HCT116 (cell line): ENCODE measurements at regions not wholly inside any gene's neighbourhood (a gene's known extent, or its start where the extent isn't known, plus 50 kb on each side); places are given as distances from the start of the nearest gene placed in this dataset.

ENCODE experiments used
- ATAC-seq: fragments of 200-7000 bp; cut with Tn5 transposase; 2 replicates; pipeline ENCODE4 v1.9.1; 2020; ENCODE audit warnings: mild to moderate bottlenecking, moderate library complexity
- BruUV-seq: library from RNA; stranded (reverse); fragments of 400-500 nt; replicated peaks from 2 replicates; lab custom pipeline; 2021; lab: Mats Ljungman, UMichigan
- CTCF ChIA-PET: fragments of 300-600 bp; sonication (Branson Sonifier 250); formaldehyde crosslinking; loops from one replicate; lab custom pipeline; 2021; ENCODE audit warnings: antibody characterized with exemption; lab: Charles Lee
- POLR2A ChIA-PET: fragments of 300-600, 350-600 bp; sonication (Branson Sonifier 250); formaldehyde crosslinking; loops from one replicate; lab custom pipeline; 2021; ENCODE audit warnings: antibody characterized with exemption; lab: Charles Lee
- RAD21 ChIA-PET, 2 experiments: fragments of 300-600 bp; sonication (Branson Sonifier 250); formaldehyde crosslinking; loops; one replicate each; lab custom pipeline; 2023; ENCODE audit warnings: low total read pairs in 2 of 2; ENCODE audit not compliant: uncharacterized antibody in 2 of 2, unreplicated experiment in 2 of 2, low non-redundant PET in 1 of 2; lab: Charles Lee
- DNase-seq: peaks from one replicate; pipeline ENCODE4 v3.0.0-alpha.2; 2010; ENCODE audit warnings: low read depth, low spot score
- H2AFZ ChIP-seq: fragments of 200-600 bp; shearing (Covaris generic), sonication (generic); 2 replicates; pipeline ENCODE4 v1.6.1; 2017; ENCODE audit warnings: low read depth, mixed run types, mixed read lengths, antibody characterized with exemption, low read length; ENCODE audit not compliant: poor library complexity, severe bottlenecking
- H3K27ac ChIP-seq: 2 replicates; pipeline ENCODE4 v1.5.1; 2012; ENCODE audit warnings: low read depth, low read length
- H3K27me3 ChIP-seq: fragments of 200-600 bp; sonication (generic); 2 replicates; pipeline ENCODE4 v1.6.1; 2016; ENCODE audit warnings: mixed run types, low read length, mixed read lengths; ENCODE audit not compliant: insufficient read depth
- H3K36me3 ChIP-seq, 2 experiments: fragments of 200-500 bp in 1 of 2; fragments of 200-600 bp in 1 of 2; sonication (Bioruptor generic) in 1 of 2; sonication (generic) in 1 of 2; 2 replicates each; pipeline versions ENCODE4 v1.5.1 to v1.6.1; 2014 to 2016; ENCODE audit warnings: low read length in 2 of 2, inconsistent platforms in 1 of 2, mixed read lengths in 1 of 2, mixed run types in 1 of 2; ENCODE audit not compliant: insufficient read depth in 2 of 2, control insufficient read depth in 1 of 2
- H3K4me1 ChIP-seq, 2 experiments: fragments of 200-600 bp in 1 of 2; sonication (generic) in 1 of 2; 2 replicates each; pipeline versions ENCODE4 v1.5.1 to v1.6.1; 2012 to 2017; ENCODE audit warnings: low read length in 2 of 2, inconsistent platforms in 1 of 2, mild to moderate bottlenecking in 1 of 2, mixed read lengths in 1 of 2, mixed run types in 1 of 2, moderate library complexity in 1 of 2; ENCODE audit not compliant: insufficient read depth in 2 of 2, control insufficient read depth in 1 of 2
- H3K4me2 ChIP-seq: fragments of 200-600 bp; sonication (generic); 2 replicates; pipeline ENCODE4 v1.6.1; 2017; ENCODE audit warnings: mixed run types, low read length, mixed read lengths
- H3K4me3 ChIP-seq, 2 experiments: fragments of 200-600 bp in 1 of 2; sonication (generic) in 1 of 2; replicated peaks in 1 of 2; 2 replicates each; pipeline ENCODE4 v1.5.1; 2011 to 2016; ENCODE audit warnings: low read length in 2 of 2, control low read depth in 1 of 2, low read depth in 1 of 2, mild to moderate bottlenecking in 1 of 2, mixed read lengths in 1 of 2, mixed run types in 1 of 2
- H3K79me2 ChIP-seq: fragments of 200-600 bp; sonication (generic); 2 replicates; pipeline ENCODE4 v1.6.1; 2017; ENCODE audit warnings: mild to moderate bottlenecking, mixed run types, low read length, moderate library complexity, mixed read lengths; ENCODE audit not compliant: insufficient read depth
- H3K9ac ChIP-seq: fragments of 200-600 bp; sonication (generic); 2 replicates; pipeline ENCODE4 v1.6.1; 2016; ENCODE audit warnings: low read length, mixed read lengths
- H3K9me2 ChIP-seq: fragments of 200-600 bp; sonication (generic), shearing (Covaris generic); 2 replicates; pipeline ENCODE4 v1.6.1; 2017; ENCODE audit warnings: mixed run types, mild to moderate bottlenecking, moderate library complexity; ENCODE audit not compliant: insufficient read depth
- H3K9me3 ChIP-seq, 2 experiments: fragments of 200-500 bp in 1 of 2; fragments of 200-600 bp in 1 of 2; sonication (Bioruptor generic) in 1 of 2; sonication (generic) in 1 of 2; 2 replicates each; pipeline ENCODE4 v1.6.1; 2014 to 2017; ENCODE audit warnings: low read length in 2 of 2, mixed read lengths in 2 of 2, inconsistent platforms in 1 of 2, low read depth in 1 of 2, mild to moderate bottlenecking in 1 of 2, mixed run types in 1 of 2, moderate library complexity in 1 of 2; ENCODE audit not compliant: control insufficient read depth in 1 of 2, insufficient read depth in 1 of 2
- H4K20me1 ChIP-seq: fragments of 200-600 bp; sonication (generic), shearing (Covaris generic); 2 replicates; pipeline ENCODE4 v1.6.1; 2017; ENCODE audit warnings: mixed run types, mild to moderate bottlenecking, moderate library complexity; ENCODE audit not compliant: insufficient read depth
- CBX3 ChIP-seq: IDR thresholded peaks from 2 replicates; pipeline ENCODE4 v1.6.1; 2012; ENCODE audit warnings: low read depth
- RAD21 ChIP-seq: IDR thresholded peaks from 2 replicates; pipeline ENCODE4 v1.6.1; 2012; ENCODE audit warnings: low read depth, mild to moderate bottlenecking
- SP1 ChIP-seq: IDR thresholded peaks from 2 replicates; pipeline ENCODE4 v1.6.1; 2012; ENCODE audit warnings: low read depth
- ZNF274 ChIP-seq: fragments of 200-500 bp; sonication (Bioruptor generic); IDR thresholded peaks from 2 replicates; pipeline ENCODE4 v1.6.1; 2014; ENCODE audit warnings: mild to moderate bottlenecking, low read depth, low read length, inconsistent platforms
- intact Hi-C: fragments of 100-400 bp; cut with micrococcal nuclease; formaldehyde crosslinking; loops from 2 replicates; pipeline ENCODE4 v1.10.0; 2022

DNA sequence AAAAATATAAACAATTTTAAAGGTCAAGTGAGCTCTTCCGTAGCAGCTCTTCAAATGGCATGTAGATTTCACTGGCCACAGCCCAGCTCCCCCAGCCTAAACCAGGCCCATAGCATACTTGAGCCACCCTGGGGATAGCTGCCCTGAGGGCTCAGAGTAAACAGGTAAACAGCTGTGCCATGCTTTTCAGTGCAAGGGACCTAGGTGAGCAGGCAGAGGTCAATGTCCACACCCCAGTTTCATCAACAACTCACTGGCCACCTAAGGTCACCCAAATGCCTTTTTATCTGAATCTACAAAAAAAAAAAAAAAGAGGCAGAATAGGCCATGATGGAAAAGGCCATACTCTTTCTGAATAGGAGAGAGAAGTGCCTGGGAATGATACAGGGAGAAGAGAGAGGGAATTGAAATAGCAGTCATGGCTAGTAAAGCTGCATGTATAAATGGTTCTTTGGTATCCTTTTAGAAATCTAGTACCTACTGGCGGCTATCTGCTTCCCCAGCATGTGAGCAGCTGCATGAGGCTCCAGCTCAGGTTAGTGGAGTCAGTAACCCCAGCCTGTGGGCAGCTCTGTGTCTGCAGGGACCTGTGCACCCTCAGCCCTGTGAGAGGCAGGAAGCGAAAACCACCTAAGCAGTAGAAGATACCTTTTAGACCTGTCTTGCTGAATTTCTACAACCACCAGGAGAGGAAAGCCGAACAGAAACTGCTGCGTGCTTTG, 77.0 kb downstream of the FOXA2 start:
- RAD21 ChIA-PET, result no interaction called here
- BruUV-seq, result no TSS peak
- H3K36me3 ChIP-seq, result no peaks in the 10 kb centered on the region
- H3K4me1 ChIP-seq, result no peaks in the 10 kb centered on the region
- no peaks in the 10 kb centered on the region for H4K20me1 ChIP-seq
- CTCF ChIA-PET, result interaction anchor here (1.4 to 1.7 kb wide), 2 partner anchors 15 to 79 kb away, joined by 4 read pairs; no protein-coding TSS in a partner anchor
- H3K27ac ChIP-seq, result no peak overlapping the region
- no peak overlapping the region for H2AFZ ChIP-seq
- no peaks in the 10 kb centered on the region for H3K27me3 ChIP-seq
- H3K9ac ChIP-seq, result no peak overlapping the region
- H3K9me2 ChIP-seq, result no peaks in the 10 kb centered on the region
- POLR2A ChIA-PET, result no interaction called here
- ATAC-seq (no peak), DNase-seq (no peak)
- no peak for TF ChIP-seq SP1
- TF ChIP-seq ZNF274, result no peak
- intact Hi-C loops, result no loop called here
- no peak overlapping the region for H3K4me2 ChIP-seq
- H3K79me2 ChIP-seq, result no peaks in the 10 kb centered on the region
- no peaks in the 10 kb centered on the region for H3K9me3 ChIP-seq
- H3K4me3 ChIP-seq, result no peak overlapping the region

DNA sequence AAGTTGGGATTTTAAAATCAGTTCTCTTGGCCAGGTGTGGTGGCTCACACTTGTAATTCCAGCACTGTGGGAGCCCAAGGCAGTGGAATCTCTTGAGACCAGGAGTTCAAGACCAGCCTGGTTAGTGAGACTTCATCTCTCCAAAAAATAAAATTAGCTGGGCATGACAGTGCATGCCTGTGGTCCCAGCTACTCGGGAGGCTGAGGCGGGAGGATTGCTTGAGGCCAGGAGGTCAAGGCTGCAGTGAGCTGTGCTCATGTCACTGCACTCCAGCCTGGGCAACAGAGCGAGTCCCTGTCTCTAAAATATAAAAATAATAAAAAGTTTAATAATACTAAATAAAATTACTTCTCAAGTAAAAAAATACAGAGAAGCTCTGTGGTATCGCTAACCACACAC, 77.5 kb downstream of the FOXA2 start:
- CTCF ChIA-PET, result interaction anchor here (1.4 to 1.7 kb wide), 2 partner anchors 14 to 80 kb away, joined by 4 read pairs; no protein-coding TSS in a partner anchor
- no peaks in the 10 kb centered on the region for H3K4me1 ChIP-seq
- H3K27ac ChIP-seq, result no peak overlapping the region
- no peak overlapping the region for H3K4me2 ChIP-seq
- H3K4me3 ChIP-seq, result no peak overlapping the region
- no peaks in the 10 kb centered on the region for H3K36me3 ChIP-seq
- H3K9me2 ChIP-seq, result no peaks in the 10 kb centered on the region
- no peaks in the 10 kb centered on the region for H3K27me3 ChIP-seq
- RAD21 ChIA-PET, result no interaction called here
- intact Hi-C loops, result no loop called here
- POLR2A ChIA-PET, result no interaction called here
- H4K20me1 ChIP-seq, result no peaks in the 10 kb centered on the region
- no peak overlapping the region for H2AFZ ChIP-seq
- ATAC-seq (no peak), DNase-seq (no peak)
- H3K9ac ChIP-seq, result no peak overlapping the region
- no peak for TF ChIP-seq CBX3
- no peak for TF ChIP-seq RAD21
- H3K79me2 ChIP-seq, result no peaks in the 10 kb centered on the region
- no peaks in the 10 kb centered on the region for H3K9me3 ChIP-seq
- BruUV-seq, result no TSS peak
